ENCODE measurements at regions not wholly inside any gene's neighbourhood (a gene's known extent, or its start where the extent isn't known, plus 50 kb on each side); places are given as distances from the start of the nearest gene placed in this dataset.

- DNase-seq (ENCODE audit: low spot score): no peak
Observed at GRCh38 chr3:66803721-66804695, 194.1 kb upstream of the KBTBD8 start.

GRCh38 chr3:66808891-66809594 is 189.1 kb upstream of the KBTBD8 start:
- no peak for DNase-seq (ENCODE audit: low spot score)

- no peak for DNase-seq (ENCODE audit: low spot score)
Observed at GRCh38 chr3:66809595-66809958, 188.5 kb upstream of the KBTBD8 start.

GRCh38 chr3:66812136-66812535 is 186.0 kb upstream of the KBTBD8 start:
- peak; percentile 33 for DNase-seq (ENCODE audit: low spot score)

GRCh38 chr3:66812741-66813140 is 185.4 kb upstream of the KBTBD8 start:
- DNase-seq (ENCODE audit: low spot score): no peak

GRCh38 chr3:66816090-66816761 is 181.9 kb upstream of the KBTBD8 start:
- DNase-seq (ENCODE audit: low spot score): peak; percentile 58

GRCh38 chr3:66817951-66818557 is 180.1 kb upstream of the KBTBD8 start:
- no peak for DNase-seq (ENCODE audit: low spot score)

- DNase-seq (ENCODE audit: low spot score): no peak
Observed at GRCh38 chr3:66819993-66820501, 178.1 kb upstream of the KBTBD8 start.

- DNase-seq (ENCODE audit: low spot score): peak; percentile 63
Observed at GRCh38 chr3:66822186-66823008, 175.7 kb upstream of the KBTBD8 start.

- no peak for DNase-seq (ENCODE audit: low spot score)
Observed at GRCh38 chr3:66823009-66823397, 175.1 kb upstream of the KBTBD8 start.

- no peak for DNase-seq (ENCODE audit: low spot score)
Observed at GRCh38 chr3:66823532-66823931, 174.6 kb upstream of the KBTBD8 start.

GRCh38 chr3:66825375-66825774 is 172.7 kb upstream of the KBTBD8 start:
- DNase-seq (ENCODE audit: low spot score): no peak

- no peak for DNase-seq (ENCODE audit: low spot score)
Observed at GRCh38 chr3:66827726-66828125, 170.4 kb upstream of the KBTBD8 start.

GRCh38 chr3:66828303-66828702 is 169.8 kb upstream of the KBTBD8 start:
- DNase-seq (ENCODE audit: low spot score): no peak

- DNase-seq (ENCODE audit: low spot score): no peak
Observed at GRCh38 chr3:66830301-66830700, 167.8 kb upstream of the KBTBD8 start.

GRCh38 chr3:66831931-66832330 is 166.2 kb upstream of the KBTBD8 start:
- DNase-seq (ENCODE audit: low spot score): no peak

- no peak for DNase-seq (ENCODE audit: low spot score)
Observed at GRCh38 chr3:66836363-66837152, 161.5 kb upstream of the KBTBD8 start.

- no peak for DNase-seq (ENCODE audit: low spot score)
Observed at GRCh38 chr3:66838704-66839103, 159.4 kb upstream of the KBTBD8 start.

GRCh38 chr3:66839508-66839907 is 158.6 kb upstream of the KBTBD8 start:
- DNase-seq (ENCODE audit: low spot score): no peak
